HL-60 (cell line): ENCODE measurements at regions not wholly inside any gene's neighbourhood (a gene's known extent, or its start where the extent isn't known, plus 50 kb on each side); places are given as distances from the start of the nearest gene placed in this dataset.

Experiments
- POLR2AphosphoS5 ChIP-seq: IDR thresholded peaks from 2 replicates; pipeline ENCODE4 v1.6.1; 2012; ENCODE audit warnings: low read depth
- TF ChIP-seq, protein P1 (sequence below): IDR thresholded peaks from one replicate; pipeline ENCODE4 v1.5.1; 2011; ENCODE audit warnings: low read length, control low read depth, inconsistent platforms; ENCODE audit not compliant: insufficient read depth

DNA sequence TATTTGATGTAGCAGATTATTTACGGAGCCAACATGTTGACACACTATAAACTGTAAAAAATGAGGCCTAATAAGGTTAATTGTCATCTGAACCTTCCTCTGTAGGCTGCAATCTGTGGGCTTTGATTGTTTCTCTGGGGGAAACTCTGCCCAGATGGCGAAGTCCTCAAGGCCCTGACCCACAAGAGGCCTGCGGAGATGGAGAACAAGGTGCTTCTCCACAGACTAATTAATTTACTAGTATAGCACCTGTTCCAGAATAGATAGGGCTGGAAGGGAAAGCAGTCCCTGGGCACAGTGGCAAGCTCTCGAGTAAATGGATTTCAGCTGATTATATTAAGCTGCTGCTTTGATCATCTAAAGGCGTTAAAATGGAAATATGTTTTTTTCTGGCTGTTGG lies 338.8 kb upstream of the DNAJC19 start:
- TF ChIP-seq POLR2AphosphoS5, result no peak
- TF ChIP-seq, protein P1, sequence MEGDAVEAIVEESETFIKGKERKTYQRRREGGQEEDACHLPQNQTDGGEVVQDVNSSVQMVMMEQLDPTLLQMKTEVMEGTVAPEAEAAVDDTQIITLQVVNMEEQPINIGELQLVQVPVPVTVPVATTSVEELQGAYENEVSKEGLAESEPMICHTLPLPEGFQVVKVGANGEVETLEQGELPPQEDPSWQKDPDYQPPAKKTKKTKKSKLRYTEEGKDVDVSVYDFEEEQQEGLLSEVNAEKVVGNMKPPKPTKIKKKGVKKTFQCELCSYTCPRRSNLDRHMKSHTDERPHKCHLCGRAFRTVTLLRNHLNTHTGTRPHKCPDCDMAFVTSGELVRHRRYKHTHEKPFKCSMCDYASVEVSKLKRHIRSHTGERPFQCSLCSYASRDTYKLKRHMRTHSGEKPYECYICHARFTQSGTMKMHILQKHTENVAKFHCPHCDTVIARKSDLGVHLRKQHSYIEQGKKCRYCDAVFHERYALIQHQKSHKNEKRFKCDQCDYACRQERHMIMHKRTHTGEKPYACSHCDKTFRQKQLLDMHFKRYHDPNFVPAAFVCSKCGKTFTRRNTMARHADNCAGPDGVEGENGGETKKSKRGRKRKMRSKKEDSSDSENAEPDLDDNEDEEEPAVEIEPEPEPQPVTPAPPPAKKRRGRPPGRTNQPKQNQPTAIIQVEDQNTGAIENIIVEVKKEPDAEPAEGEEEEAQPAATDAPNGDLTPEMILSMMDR, result no peak
